Loucy (cell line): ENCODE measurements at regions not wholly inside any gene's neighbourhood (a gene's known extent, or its start where the extent isn't known, plus 50 kb on each side); places are given as distances from the start of the nearest gene placed in this dataset.
"Not testable (repeated sequence)": the region's sequence is repeated elsewhere in the genome, so short reads cannot be mapped to it uniquely, and the experiment has no call there.

Source experiments
- EZH2phosphoT487 ChIP-seq: fragments of 200-600 bp; IDR thresholded peaks from 2 replicates; pipeline ENCODE4 v1.6.1; 2018; ENCODE audit warnings: antibody characterized with exemption, mild to moderate bottlenecking, moderate library complexity, borderline replicate concordance
- TF ChIP-seq, protein P1 (sequence below): fragments of 200-600 bp; sonication (generic); conservative IDR thresholded peaks from 2 replicates; pipeline ENCODE4 v1.5.1; 2014; ENCODE audit warnings: mild to moderate bottlenecking, antibody characterized with exemption, low read length

- not testable (repeated sequence) for TF ChIP-seq EZH2phosphoT487
- TF ChIP-seq, protein P1, sequence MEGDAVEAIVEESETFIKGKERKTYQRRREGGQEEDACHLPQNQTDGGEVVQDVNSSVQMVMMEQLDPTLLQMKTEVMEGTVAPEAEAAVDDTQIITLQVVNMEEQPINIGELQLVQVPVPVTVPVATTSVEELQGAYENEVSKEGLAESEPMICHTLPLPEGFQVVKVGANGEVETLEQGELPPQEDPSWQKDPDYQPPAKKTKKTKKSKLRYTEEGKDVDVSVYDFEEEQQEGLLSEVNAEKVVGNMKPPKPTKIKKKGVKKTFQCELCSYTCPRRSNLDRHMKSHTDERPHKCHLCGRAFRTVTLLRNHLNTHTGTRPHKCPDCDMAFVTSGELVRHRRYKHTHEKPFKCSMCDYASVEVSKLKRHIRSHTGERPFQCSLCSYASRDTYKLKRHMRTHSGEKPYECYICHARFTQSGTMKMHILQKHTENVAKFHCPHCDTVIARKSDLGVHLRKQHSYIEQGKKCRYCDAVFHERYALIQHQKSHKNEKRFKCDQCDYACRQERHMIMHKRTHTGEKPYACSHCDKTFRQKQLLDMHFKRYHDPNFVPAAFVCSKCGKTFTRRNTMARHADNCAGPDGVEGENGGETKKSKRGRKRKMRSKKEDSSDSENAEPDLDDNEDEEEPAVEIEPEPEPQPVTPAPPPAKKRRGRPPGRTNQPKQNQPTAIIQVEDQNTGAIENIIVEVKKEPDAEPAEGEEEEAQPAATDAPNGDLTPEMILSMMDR: not testable (repeated sequence)
These were observed 123.2 kb upstream of the KRTAP5-11 start for GRCh38 chr11:71705738-71706432.
